ENCODE measurements at regions not wholly inside any gene's neighbourhood (a gene's known extent, or its start where the extent isn't known, plus 50 kb on each side); places are given as distances from the start of the nearest gene placed in this dataset.

DNA sequence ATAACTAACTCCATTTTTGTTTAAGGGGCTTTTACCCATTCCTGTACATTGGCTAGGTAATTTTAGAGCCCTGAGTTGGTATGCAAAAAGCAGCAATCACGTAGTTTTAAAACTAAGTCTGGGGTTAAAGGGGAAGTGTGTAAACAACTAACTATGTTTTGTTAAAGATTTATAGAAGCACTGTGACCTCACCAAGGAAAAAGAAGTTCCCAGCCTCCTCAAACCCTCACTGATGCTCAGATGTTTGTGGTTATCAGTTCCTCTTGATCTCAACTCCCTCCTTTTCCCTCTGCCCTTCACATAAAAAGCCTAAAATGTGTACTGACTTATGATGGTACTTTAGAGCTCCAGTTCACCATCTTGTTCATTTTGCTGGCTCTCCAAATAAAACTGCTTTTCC, 119.9 kb upstream of the IRX6 start:
- no peak for DNase-seq
- H3K4me1 Mint-ChIP-seq: no peaks in the 10 kb centered on the region
- H3K9me3 Mint-ChIP-seq: no peaks in the 10 kb centered on the region
- H3K27ac Mint-ChIP-seq: no peak overlapping the region
- no peak overlapping the region for H3K4me3 Mint-ChIP-seq
- peaks cover 4% of the 10 kb centered on the region for H3K27me3 Mint-ChIP-seq
- H3K36me3 Mint-ChIP-seq: no peaks in the 10 kb centered on the region

DNA sequence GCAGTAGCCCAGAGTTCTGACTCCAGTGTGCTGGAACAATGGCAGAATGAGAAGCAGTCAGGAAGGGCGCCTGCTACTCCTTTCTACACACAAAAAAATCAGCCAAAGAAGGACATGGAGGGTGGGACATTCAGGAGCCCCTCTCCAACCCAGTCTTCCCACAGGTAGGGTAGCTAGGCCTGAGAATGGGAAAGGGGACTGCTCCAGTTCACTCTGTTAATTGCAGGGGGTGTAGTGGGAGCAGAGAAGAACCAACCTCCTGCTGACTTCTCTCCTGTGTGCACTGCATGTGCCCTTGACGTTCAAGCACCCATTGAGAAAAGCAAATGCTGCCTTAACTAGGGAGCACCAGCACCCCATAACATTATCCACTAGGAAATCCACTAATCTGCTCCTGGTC, 119.1 kb upstream of the IRX6 start:
- no peak overlapping the region for H3K27ac Mint-ChIP-seq
- no peak overlapping the region for H3K4me3 Mint-ChIP-seq
- peaks cover 4% of the 10 kb centered on the region for H3K27me3 Mint-ChIP-seq
- no peak for DNase-seq
- H3K9me3 Mint-ChIP-seq: no peaks in the 10 kb centered on the region
- H3K36me3 Mint-ChIP-seq: no peaks in the 10 kb centered on the region
- H3K4me1 Mint-ChIP-seq: no peaks in the 10 kb centered on the region

DNA sequence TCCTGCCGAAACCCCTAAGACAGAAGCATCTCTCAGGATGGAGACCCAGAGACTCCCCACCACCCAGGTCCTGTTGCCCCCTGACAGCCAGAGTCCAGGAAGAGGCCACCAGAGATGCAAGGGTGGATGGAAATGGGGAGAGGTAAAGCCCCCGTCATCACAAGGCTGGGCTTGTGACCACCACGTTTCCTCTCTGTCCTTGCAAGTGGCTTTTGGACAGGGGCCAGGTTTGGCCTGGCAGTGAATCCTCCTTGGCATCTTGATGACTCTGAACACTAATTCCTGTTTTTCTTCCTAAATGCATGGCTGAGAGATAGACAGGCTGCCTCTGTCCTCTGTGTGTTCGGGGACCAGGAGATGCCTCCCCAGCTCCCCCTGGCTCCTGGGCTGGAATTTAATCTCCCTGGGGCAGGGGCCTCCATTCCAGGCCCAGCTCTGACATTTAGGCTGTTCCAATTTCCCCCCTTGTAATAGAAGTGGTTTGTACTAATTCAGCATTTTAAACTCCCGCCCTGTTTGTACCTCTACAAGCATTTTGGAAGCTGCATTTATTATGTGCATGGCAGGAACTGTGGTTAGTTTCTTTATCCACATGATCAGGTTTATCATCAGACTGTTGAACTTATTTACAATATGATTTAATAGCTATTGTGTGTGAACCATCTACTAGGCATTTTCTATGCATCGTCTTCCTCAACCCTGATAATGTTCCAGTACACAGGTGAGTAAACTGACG, 116.1 kb upstream of the IRX6 start:
- Mint-ChIP-seq H3K4me1 (no peaks in the 10 kb centered on the region), H3K4me3 (no peak overlapping the region), H3K36me3 (no peaks in the 10 kb centered on the region), H3K27me3 (peaks cover 4% of the 10 kb centered on the region), H3K27ac (no peak overlapping the region), H3K9me3 (no peaks in the 10 kb centered on the region)
- no peak for DNase-seq

DNA sequence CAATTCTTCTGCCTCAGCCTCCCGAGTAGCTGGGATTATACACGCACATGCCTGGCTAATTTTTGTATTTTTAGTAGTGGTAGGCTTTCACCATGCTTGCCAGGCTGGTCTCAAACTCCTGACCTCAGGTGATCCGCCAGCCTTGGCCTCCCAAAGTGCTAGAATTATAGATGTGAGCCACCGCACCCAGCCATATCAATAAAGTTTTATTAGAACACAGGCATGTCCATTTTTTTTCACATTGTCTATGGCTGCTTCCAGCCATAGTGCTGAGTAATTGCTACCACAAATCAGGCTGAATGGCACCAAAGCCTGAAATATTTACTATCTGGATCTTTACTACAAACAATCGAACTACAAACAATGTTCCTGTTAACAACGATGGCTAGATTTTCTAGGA, 114.4 kb upstream of the IRX6 start:
- Mint-ChIP-seq H3K27me3 (no peaks in the 10 kb centered on the region), H3K36me3 (no peaks in the 10 kb centered on the region), H3K4me1 (no peaks in the 10 kb centered on the region), H3K4me3 (no peak overlapping the region), H3K9me3 (no peaks in the 10 kb centered on the region), H3K27ac (no peak overlapping the region)
- DNase-seq: no peak

DNA sequence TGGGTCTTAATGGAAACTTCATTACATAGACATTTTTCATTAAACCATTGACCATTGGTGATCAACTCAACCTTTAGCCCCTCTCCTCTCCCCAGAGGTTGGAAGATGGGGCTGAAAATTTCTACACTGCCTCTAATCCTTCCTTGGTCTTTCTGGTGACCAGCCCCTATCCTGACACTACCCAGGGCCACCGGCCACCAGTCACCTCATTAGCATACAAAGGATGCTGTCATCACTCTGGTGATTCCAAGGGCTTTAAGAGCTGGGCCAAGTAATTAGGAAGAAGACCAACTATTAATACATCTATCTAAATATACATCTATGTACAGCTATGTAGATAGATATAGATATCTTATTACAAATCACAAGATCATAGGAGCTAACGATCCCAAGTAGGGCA, 111.2 kb upstream of the IRX6 start:
- no peaks in the 10 kb centered on the region for H3K36me3 Mint-ChIP-seq

DNA sequence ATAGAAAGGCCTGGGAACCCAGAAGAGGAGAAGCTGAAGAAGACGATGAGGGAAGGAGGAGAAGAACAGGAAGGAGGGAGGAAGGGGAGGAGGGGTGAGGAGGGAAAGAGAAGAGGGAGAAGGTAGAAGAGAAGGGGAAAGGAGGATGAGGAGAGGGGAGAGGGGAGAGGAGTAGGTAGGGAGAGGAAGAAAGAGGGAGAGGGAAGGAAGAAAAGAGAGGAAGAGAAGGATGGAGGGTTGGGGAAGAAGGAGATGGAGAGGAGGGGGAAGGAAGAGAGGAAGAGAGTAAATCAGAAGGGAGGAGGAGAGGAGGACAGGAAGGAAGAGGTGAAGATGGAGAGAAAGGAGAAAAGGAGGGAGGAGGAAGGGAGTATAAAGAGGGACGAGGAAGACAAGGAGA, 109.6 kb upstream of the IRX6 start:
- peaks cover 4% of the 10 kb centered on the region for H3K27me3 Mint-ChIP-seq
- no peaks in the 10 kb centered on the region for H3K36me3 Mint-ChIP-seq
- H3K9me3 Mint-ChIP-seq: no peaks in the 10 kb centered on the region
- DNase-seq: no peak
- H3K27ac Mint-ChIP-seq: no peak overlapping the region
- no peak overlapping the region for H3K4me3 Mint-ChIP-seq
- H3K4me1 Mint-ChIP-seq: no peaks in the 10 kb centered on the region

More for the DNA sequence above, 111.2 kb upstream of the IRX6 start:
- Mint-ChIP-seq H3K9me3 (no peaks in the 10 kb centered on the region), H3K4me3 (no peak overlapping the region), H3K27me3 (peaks cover 4% of the 10 kb centered on the region), H3K27ac (no peak overlapping the region), H3K4me1 (no peaks in the 10 kb centered on the region)
- no peak for DNase-seq

DNA sequence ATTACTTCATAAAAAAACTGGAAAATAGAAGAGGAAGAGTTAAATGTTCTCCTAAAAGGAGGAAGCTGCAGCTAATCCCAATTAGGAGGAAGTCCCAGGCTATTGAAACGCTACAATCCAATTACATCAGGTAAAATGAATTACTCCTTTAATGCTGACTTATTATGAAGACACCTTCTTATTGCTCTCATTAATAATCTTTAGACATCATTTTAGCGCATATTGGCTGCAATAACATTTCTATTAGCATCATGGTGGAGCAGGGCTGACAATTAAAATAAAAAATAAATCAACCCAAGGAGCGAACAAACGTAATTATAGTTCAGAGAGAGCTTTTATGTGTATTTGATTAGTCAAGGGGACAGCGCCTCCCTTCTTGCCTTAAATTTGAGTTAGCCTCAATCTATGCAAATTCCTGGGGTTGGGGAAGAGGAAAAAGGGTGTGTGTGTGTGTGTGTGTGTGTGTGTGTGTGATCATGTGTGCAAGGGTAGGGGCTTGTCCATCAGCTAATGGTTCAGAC, 109.0 kb upstream of the IRX6 start:
- no peak overlapping the region for H3K27ac Mint-ChIP-seq
- peaks cover 4% of the 10 kb centered on the region for H3K27me3 Mint-ChIP-seq
- H3K36me3 Mint-ChIP-seq: no peaks in the 10 kb centered on the region
- no peak overlapping the region for H3K4me3 Mint-ChIP-seq
- H3K9me3 Mint-ChIP-seq: no peaks in the 10 kb centered on the region
- no peak for DNase-seq
- no peaks in the 10 kb centered on the region for H3K4me1 Mint-ChIP-seq

DNA sequence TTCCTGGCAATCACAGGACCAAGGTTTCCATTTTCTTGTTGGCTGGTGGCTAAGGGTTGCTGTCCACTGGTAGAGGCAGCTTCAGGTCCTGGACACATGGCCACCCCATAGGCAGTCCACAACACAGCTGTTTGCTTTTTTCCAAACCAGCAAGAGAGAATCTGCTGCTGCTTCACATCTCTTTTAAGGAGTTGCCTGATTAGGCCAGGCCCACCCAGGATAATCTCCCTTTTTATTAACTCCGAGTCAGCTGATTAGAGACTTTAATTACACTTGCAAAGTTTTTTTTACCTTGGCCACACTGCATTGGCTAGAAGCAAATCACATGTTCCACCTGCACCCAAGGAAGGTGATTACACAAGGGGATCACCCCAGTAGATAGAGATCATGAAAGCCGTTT, 106.6 kb upstream of the IRX6 start:
- Mint-ChIP-seq H3K9me3 (no peaks in the 10 kb centered on the region), H3K27me3 (peaks cover 4% of the 10 kb centered on the region), H3K4me1 (no peaks in the 10 kb centered on the region), H3K27ac (no peak overlapping the region), H3K4me3 (no peak overlapping the region), H3K36me3 (no peaks in the 10 kb centered on the region)
- DNase-seq: no peak

DNA sequence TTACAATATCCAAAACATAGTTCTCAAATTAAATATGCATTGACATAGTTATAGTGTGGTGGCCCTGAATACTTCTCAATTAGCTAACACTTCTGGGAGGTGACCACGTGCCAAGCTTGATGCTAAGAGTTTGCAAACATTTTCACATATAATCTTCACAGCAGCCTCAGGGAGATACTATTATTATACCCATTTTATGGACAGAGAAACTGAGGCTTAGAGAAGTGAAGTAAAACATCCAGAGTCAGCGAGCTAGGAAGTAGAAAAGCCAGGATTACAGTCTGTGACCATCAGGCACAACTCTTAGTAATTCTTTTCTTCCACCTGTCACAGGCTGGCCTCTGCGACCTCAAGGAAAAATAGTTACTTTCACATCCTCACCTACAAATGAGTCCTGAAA, 102.2 kb upstream of the IRX6 start:
- Mint-ChIP-seq H3K4me1 (no peaks in the 10 kb centered on the region), H3K27ac (no peak overlapping the region), H3K27me3 (no peaks in the 10 kb centered on the region), H3K36me3 (no peaks in the 10 kb centered on the region), H3K9me3 (no peaks in the 10 kb centered on the region), H3K4me3 (no peak overlapping the region)
- DNase-seq: no peak

DNA sequence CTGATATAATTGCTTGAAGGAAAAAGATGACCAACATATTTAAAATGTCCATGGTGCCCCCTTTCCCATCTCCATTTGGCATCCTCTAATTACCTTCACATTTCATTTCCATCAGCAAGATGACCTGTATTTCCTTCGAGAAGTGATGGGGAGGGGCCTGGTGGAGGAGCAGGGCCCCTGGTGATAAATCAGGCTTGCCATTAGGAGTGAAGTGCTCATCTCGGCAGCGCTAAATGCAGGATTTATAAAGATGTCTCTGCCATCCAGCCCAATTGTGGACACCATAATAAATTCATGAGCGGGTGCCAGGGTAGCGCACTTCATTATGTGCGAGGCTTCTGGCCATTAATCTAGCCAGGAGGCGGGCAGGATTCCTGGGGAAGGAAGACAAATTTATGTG, 101.5 kb upstream of the IRX6 start:
- Mint-ChIP-seq H3K36me3 (no peaks in the 10 kb centered on the region), H3K27ac (no peak overlapping the region), H3K4me3 (no peak overlapping the region), H3K9me3 (no peaks in the 10 kb centered on the region), H3K4me1 (no peaks in the 10 kb centered on the region), H3K27me3 (peaks cover 4% of the 10 kb centered on the region)
- DNase-seq: no peak

DNA sequence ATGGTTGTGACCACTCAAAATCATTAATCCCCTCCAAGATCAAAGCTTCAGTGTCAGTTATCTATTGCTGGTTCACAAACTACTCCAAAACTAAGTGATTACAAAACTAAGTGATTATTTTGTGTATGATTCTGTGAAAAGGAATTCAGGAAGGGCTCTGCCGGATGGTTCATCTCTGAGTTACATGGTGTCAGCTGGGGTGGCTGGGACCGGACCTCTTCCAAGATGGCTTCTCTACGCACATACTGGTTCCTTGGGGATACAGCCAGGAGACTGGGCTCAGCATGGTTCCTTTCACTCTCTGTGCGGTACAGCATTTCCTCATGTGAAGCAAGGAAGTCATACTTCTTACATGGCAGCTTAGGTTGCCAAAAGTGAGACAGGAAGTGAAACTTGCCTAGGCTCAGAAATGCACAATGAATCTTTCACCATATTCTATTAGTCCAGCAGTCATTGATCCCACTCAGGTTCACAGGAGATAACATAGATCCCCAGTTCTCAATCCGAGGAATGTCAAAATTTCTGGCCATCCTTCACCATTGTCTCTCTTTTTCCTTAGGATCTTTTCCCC, 97.9 kb upstream of the IRX6 start:
- H3K36me3 Mint-ChIP-seq: no peaks in the 10 kb centered on the region
- no peak overlapping the region for H3K27ac Mint-ChIP-seq
- no peak for DNase-seq
- no peak overlapping the region for H3K4me3 Mint-ChIP-seq
- H3K4me1 Mint-ChIP-seq: no peaks in the 10 kb centered on the region
- H3K9me3 Mint-ChIP-seq: no peaks in the 10 kb centered on the region
- H3K27me3 Mint-ChIP-seq: peaks cover 12% of the 10 kb centered on the region

DNA sequence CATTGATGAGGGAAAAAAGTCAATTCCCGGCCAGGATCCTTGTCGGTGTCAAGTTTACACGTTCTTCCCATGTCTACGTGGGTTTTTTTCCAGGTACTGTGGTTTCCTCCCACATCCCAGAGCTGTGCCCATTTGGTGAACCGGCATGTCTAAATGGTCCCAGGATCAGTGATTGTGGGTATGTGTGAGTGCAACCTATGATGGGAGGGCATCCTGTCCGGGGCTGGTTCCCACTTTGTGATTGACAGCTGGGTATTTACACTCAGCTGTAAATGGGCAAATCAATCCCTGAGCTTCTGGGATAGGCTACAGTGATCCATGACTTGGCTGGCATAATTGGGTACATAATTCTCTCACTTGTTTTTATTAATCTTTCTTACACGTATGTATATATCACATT, 91.2 kb upstream of the IRX6 start:
- H3K27ac Mint-ChIP-seq: no peak overlapping the region
- H3K4me1 Mint-ChIP-seq: no peaks in the 10 kb centered on the region
- no peak overlapping the region for H3K4me3 Mint-ChIP-seq
- DNase-seq: no peak
- no peaks in the 10 kb centered on the region for H3K36me3 Mint-ChIP-seq
- no peaks in the 10 kb centered on the region for H3K9me3 Mint-ChIP-seq
- peaks cover 27% of the 10 kb centered on the region for H3K27me3 Mint-ChIP-seq

DNA sequence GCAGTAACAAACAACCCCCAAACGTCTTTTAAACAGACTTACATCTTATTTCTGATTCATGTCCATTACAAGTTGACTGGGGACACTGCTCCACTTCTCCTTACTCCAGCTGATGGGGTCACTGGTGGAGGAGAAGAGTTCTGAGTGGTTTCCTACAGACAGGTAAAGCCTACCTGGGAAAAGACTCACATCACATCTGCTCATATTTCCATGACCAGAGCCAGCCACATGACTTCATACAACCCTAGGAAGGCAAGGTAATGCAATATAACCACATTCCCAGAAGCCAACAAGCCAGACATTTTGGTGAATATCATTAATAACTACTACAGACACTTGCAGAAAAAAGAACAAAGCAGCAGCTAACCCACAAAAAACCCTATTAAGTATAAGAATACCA, 90.5 kb upstream of the IRX6 start:
- no peaks in the 10 kb centered on the region for H3K36me3 Mint-ChIP-seq

DNA sequence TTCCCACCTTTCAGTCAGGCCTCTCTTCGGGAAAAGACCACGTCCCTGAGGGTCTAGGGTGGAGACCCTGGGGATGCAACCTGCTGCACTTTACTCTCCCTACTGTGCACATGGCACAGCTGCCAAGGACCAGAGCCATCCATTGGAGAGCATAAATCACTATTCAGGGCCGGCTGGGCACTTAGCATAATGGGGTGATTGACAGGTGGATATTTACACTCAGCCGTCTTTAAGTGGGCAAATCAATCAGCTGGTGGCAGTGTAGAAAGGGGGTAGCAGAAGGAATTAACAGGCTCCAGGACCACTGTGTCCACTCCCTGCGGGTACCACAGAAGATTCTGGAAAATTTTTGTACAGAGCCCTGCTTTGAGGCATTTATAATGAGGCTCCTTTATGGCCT, 87.3 kb upstream of the IRX6 start:
- no peak overlapping the region for H3K27ac Mint-ChIP-seq
- H3K4me3 Mint-ChIP-seq: no peak overlapping the region
- H3K9me3 Mint-ChIP-seq: no peaks in the 10 kb centered on the region
- DNase-seq: no peak
- peaks cover 22% of the 10 kb centered on the region for H3K27me3 Mint-ChIP-seq
- no peaks in the 10 kb centered on the region for H3K4me1 Mint-ChIP-seq
- H3K36me3 Mint-ChIP-seq: no peaks in the 10 kb centered on the region

More for the DNA sequence above, 90.5 kb upstream of the IRX6 start:
- no peak for DNase-seq
- no peak overlapping the region for H3K4me3 Mint-ChIP-seq
- peaks cover 27% of the 10 kb centered on the region for H3K27me3 Mint-ChIP-seq
- no peaks in the 10 kb centered on the region for H3K9me3 Mint-ChIP-seq
- no peaks in the 10 kb centered on the region for H3K4me1 Mint-ChIP-seq
- H3K27ac Mint-ChIP-seq: no peak overlapping the region

DNA sequence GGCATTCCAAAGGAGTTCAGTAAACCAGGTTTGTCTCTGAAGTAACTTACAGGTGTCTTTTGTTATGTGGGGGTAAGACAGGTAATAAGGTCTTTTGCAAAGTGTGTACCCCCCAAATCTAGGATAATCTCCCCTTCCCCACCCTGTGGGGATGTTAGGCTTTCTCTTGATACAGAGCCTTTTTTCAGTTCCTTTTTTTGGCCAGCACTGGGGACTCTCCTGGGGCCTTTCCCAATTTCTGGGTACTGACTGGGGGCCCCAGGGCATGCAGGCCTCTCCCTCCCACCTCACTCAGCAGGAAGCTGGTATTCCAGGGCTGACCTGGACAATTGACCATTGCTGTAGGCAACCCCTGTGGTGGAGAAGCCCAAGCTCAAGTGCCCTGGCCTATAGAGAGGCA, 84.3 kb upstream of the IRX6 start:
- no peaks in the 10 kb centered on the region for H3K9me3 Mint-ChIP-seq
- H3K4me3 Mint-ChIP-seq: no peak overlapping the region
- no peaks in the 10 kb centered on the region for H3K4me1 Mint-ChIP-seq

DNA sequence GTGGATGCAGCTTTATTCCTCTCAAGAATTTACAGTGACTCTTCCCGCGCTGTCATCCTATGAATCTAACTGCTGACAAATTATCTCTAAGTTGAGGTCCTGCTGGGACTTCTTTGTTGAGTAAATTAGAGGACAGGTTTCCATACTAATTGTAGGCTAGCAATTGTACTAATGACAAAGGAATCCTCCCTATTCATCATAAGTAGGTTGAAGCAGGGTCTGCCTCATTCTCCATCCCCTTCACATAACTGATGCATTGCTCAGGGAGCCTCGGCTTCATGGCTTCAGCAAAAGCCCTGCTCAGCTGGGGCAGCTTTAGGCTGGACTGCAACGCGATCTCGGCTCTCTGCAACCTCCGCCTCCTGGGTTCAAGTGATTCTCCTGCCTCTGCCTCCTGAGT, 83.1 kb upstream of the IRX6 start:
- no peaks in the 10 kb centered on the region for H3K36me3 Mint-ChIP-seq
- H3K27ac Mint-ChIP-seq: no peak overlapping the region
- no peak for DNase-seq
- no peaks in the 10 kb centered on the region for H3K9me3 Mint-ChIP-seq
- H3K4me1 Mint-ChIP-seq: no peaks in the 10 kb centered on the region
- H3K27me3 Mint-ChIP-seq: peaks cover 19% of the 10 kb centered on the region
- H3K4me3 Mint-ChIP-seq: no peak overlapping the region

More for the DNA sequence above, 84.3 kb upstream of the IRX6 start:
- H3K27ac Mint-ChIP-seq: no peak overlapping the region
- DNase-seq: no peak
- peaks cover 17% of the 10 kb centered on the region for H3K27me3 Mint-ChIP-seq
- H3K36me3 Mint-ChIP-seq: no peaks in the 10 kb centered on the region

Measured in activated naive CD8-positive, alpha-beta T cell treated with anti-CD3 and anti-CD28 coated beads for 36 hours (primary cell).